ENCODE measurements at regions not wholly inside any gene's neighbourhood (a gene's known extent, or its start where the extent isn't known, plus 50 kb on each side); places are given as distances from the start of the nearest gene placed in this dataset.
"Not testable (repeated sequence)": the region's sequence is repeated elsewhere in the genome, so short reads cannot be mapped to it uniquely, and the experiment has no call there.

GRCh38 chr22:22803285-22803853 lies 84.2 kb upstream of the IGLL5 start:
- no peak for DNase-seq (ENCODE audit: low read depth)

- no peak for DNase-seq (ENCODE audit: low read depth)
These were observed 77.6 kb upstream of the IGLL5 start for GRCh38 chr22:22810018-22810427.

GRCh38 chr22:22810471-22810870 lies 77.1 kb upstream of the IGLL5 start:
- no peak for DNase-seq (ENCODE audit: low read depth)

- DNase-seq (ENCODE audit: low read depth): no peak
These were observed 76.3 kb upstream of the IGLL5 start for GRCh38 chr22:22811016-22812009.

- no peak for DNase-seq (ENCODE audit: low read depth)
These were observed 75.3 kb upstream of the IGLL5 start for GRCh38 chr22:22812031-22812905.

GRCh38 chr22:22813126-22814075 lies 74.2 kb upstream of the IGLL5 start:
- DNase-seq (ENCODE audit: low read depth): no peak

- DNase-seq (ENCODE audit: low read depth): no peak
These were observed 72.8 kb upstream of the IGLL5 start for GRCh38 chr22:22814666-22815396.

- DNase-seq (ENCODE audit: low read depth): no peak
These were observed 72.0 kb upstream of the IGLL5 start for GRCh38 chr22:22815397-22816170.

- DNase-seq (ENCODE audit: low read depth): no peak
These were observed 71.5 kb upstream of the IGLL5 start for GRCh38 chr22:22816171-22816514.

- no peak for DNase-seq (ENCODE audit: low read depth)
These were observed 70.7 kb upstream of the IGLL5 start for GRCh38 chr22:22816766-22817410.

- no peak for DNase-seq (ENCODE audit: low read depth)
These were observed 70.0 kb upstream of the IGLL5 start for GRCh38 chr22:22817468-22818201.

- DNase-seq (ENCODE audit: low read depth): no peak
These were observed 69.4 kb upstream of the IGLL5 start for GRCh38 chr22:22818202-22818538.

GRCh38 chr22:22818861-22819855 lies 68.5 kb upstream of the IGLL5 start:
- no peak for DNase-seq (ENCODE audit: low read depth)

- DNase-seq (ENCODE audit: low read depth): no peak
These were observed 67.5 kb upstream of the IGLL5 start for GRCh38 chr22:22820076-22820475.

GRCh38 chr22:22820626-22821025 lies 67.0 kb upstream of the IGLL5 start:
- no peak for DNase-seq (ENCODE audit: low read depth)

- DNase-seq (ENCODE audit: low read depth): no peak
These were observed 66.3 kb upstream of the IGLL5 start for GRCh38 chr22:22821340-22821739.

- no peak for DNase-seq (ENCODE audit: low read depth)
These were observed 65.5 kb upstream of the IGLL5 start for GRCh38 chr22:22822106-22822505.

GRCh38 chr22:22822553-22822952 lies 65.1 kb upstream of the IGLL5 start:
- DNase-seq (ENCODE audit: low read depth): not testable (repeated sequence)

All from non-pigmented ciliary epithelial cell (primary cell).